HG02870 (cell line): ENCODE measurements at regions not wholly inside any gene's neighbourhood (a gene's known extent, or its start where the extent isn't known, plus 50 kb on each side); places are given as distances from the start of the nearest gene placed in this dataset.

Experiments
- ATAC-seq: cut with Tn5 transposase; IDR thresholded peaks from one replicate; pipeline ENCODE4 v1.9.1; 2021; ENCODE audit warnings: mild to moderate bottlenecking, moderate library complexity; ENCODE audit not compliant: unreplicated experiment

DNA sequence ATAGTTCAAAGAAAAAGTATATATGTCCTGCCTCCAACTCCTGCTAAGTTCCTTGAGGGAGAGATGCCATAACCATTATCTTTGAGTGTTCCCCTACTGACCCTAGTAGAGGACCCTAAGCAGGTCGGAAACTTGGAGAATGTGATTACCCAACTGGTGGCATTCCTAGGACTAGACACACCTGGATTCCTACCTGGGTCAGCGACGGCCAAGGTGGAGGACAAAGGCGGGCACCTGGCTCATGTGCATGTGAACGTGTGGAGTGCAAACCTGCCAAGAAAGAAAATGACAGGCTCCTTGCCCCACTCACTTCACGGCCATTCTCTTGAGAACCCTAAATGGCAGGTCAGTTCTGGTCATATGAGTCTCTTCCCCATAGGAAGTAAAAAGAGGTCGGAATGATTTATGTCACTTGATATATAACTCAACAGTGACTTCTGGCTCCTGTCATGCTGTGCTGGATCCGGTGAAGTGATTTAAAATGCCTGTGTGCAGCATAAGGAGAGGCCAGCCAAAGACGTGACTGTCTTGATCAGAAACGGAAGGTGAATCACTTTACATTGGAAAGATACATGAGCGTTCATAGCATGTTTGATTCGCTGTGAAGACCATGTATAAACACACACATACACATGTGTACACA is 371.6 kb downstream of the EIPR1 start:
- ATAC-seq, result no peak

DNA sequence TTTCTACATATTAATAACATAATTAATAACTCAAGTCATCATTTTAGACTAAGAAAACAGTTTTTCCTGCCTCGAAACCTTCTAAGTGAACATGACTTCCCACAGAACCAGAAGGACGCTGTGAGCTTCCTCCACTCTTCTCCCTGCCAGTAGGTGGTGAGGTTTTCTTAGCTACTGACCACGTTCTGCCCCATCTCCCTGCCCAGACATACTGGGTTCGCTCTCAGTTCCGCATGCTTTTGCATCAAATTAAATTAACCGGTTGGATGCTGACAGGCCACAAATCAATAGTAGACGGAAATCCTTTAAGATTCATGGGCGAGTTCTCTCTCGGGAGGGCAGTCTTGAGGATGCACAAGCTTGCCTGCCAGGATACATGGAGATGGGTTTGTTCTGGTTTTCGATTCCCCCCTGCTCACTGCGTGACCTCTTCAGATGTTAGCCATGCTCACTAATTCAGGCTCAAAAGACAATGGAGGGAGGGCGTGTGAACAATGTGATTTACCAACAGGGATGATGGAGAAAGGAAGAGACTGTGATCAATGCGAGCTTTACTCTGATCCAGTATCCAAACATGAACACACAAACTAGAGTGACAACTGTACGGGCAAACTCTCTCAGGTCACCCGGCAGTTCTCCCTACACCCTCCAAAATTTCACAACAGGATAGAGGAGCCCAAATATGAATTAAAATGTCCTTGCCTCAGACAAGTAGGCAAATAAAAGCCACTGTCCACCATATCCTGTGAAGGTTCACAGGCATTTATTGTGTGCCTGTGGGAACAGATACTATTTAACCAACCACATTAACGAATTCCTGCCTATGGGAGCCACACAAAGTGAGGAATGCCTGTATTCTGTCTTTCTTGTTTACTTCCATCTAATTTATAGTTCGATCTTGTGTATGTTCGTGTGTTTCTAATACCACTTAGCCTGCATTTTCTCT is 375.7 kb downstream of the EIPR1 start:
- ATAC-seq, result no peak

DNA sequence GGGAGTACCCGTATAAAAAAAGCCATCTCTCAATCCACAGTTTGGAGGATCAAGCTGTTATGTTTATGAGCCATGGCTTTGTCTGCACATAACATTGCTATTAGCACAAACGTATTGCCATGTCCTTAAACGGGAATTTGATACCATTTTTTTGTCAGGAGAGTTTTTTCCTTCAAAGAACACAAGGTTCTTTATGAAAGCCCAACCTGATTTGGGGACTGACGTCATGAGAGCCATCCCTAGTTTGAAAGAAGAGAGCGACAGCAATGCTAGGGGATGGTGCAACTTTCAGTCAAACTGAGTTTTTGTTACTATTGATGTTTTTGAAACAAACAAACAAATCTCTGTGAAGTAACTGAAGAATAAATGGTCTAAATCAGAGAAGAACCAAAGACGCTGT is 376.6 kb downstream of the EIPR1 start:
- no peak for ATAC-seq

DNA sequence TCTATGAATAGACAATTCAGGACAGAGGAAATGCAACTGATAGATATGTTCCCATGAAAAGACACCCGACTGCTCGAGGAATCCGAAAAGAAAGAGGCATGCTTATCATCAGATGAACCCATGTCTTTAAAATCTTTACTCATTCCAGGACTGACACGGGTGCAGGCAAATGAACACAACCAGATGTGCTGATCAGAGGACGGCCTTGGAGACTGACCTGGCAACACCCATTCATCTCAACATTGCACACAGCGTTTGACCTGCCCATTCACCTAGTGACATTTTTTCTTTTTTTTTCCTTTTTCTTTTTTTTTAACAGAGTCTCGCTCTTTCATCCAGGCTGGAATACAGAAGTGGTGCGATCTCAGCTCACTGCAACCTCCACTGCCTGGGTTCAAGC is 377.5 kb downstream of the EIPR1 start:
- ATAC-seq, result no peak

DNA sequence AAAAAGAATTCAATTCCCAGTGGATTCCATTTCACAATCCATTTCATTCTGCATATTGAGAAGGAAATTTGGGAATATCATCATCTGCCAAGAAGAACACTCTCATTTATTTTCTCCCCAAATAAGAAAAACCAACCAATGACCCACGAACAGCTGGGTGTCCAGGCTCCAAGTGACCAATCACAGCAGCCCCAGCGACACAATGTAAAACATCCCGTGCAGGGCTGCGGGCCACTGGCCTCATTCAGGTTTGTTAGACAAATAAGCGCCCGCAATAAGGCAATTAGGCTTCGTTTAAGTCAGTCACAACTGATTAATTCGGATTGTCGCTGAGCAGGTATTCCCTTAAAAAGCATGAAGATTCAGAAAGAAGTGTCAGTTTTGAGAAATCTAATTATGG is 378.6 kb downstream of the EIPR1 start:
- ATAC-seq, result no peak

DNA sequence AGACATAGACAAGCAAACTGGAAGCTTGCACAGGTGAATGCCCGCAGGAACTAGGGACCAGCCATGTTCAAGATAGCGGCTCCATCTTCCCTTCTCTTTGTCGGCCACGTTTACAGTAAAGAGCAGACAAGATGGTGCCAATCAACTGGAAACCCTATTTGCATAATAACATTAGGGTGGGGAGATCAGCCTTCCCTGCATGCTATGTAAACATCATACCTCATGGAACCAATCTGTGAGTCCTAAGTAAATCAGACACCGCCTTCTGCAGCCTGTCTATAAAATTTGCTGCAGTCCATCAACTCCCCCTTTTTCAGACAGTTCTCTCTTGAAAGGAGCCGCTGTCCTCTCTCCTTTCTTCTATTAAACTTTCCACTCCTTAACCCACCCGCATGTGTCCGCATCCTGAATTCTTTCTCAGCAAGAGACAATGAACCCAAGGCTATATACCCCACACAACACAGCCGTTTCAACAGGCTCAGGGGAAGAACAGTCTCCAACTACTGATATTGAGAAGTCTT is 384.4 kb downstream of the EIPR1 start:
- ATAC-seq, result no peak

DNA sequence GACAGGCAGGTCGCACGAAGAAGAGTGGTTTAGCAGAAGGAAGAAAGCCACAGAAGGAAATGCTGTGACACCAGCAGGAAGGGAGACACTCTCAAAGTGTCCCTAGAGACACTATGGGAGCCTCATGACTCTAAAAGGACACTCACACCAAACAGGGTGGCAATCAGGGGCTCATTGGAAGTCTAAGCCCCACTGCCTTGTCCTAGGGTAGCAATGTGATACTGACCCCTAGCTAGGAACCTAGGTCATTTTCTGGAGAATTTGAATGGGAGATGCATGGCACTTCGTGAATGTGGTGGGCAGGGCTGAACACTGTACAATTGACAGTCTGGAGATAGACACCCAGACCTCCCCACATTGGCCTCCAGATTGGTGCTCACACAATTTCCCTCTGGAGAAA is 385.0 kb downstream of the EIPR1 start:
- ATAC-seq, result no peak

DNA sequence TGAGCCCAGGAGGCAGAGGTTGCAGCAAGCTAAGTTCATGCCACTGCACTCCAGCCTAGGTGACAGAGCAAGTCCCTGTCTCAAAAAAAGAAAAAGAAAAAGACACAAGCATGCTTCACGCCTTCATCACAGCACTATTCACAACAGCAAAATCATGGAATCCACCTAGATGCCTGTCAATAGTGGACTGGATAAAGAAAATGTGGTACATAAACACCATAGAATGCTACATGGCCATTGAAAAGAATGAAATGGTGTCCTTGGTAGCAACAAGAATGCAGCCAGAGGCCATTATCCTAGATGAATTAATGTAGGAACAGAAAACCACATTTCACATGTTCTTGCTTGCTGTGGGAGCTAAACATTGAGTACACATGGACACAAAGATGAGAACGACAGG is 392.6 kb downstream of the EIPR1 start:
- no peak for ATAC-seq

DNA sequence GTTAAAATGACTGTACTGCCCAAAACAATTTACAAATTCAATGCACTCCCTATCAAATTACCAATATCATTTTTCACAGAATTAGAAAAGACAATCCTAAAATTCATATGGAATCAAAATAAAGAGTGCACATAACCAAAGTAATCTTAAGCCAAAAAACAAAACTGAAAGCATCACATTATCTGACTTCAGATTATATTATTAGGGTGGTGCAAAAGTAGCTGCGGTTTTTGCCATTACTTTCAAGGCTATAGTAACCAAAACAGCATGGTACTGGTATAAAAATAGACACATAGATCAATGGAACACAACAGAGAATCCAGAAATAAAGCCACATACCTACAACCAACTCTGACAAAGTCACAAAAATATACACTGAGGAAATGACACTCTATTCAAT is 396.6 kb downstream of the EIPR1 start:
- ATAC-seq, result no peak

DNA sequence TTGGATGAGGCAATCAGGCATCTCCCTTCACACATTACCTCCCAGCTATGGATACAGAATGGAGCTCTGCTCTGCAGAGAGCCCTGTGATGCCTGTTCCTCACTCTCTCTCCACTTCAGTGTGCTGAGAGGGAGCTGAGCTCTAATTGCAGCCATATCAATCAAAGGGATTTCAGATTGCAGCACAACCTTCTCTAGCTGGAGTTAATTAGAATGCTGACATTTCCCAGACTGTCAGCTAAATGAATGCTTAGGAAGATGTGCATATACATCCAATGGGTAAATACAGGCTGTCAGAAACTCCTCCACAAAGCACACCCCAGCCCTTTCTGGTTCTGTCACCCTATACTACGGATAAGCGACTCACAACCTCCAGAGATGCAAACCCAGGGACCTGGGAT is 402.6 kb downstream of the EIPR1 start:
- ATAC-seq, result no peak

DNA sequence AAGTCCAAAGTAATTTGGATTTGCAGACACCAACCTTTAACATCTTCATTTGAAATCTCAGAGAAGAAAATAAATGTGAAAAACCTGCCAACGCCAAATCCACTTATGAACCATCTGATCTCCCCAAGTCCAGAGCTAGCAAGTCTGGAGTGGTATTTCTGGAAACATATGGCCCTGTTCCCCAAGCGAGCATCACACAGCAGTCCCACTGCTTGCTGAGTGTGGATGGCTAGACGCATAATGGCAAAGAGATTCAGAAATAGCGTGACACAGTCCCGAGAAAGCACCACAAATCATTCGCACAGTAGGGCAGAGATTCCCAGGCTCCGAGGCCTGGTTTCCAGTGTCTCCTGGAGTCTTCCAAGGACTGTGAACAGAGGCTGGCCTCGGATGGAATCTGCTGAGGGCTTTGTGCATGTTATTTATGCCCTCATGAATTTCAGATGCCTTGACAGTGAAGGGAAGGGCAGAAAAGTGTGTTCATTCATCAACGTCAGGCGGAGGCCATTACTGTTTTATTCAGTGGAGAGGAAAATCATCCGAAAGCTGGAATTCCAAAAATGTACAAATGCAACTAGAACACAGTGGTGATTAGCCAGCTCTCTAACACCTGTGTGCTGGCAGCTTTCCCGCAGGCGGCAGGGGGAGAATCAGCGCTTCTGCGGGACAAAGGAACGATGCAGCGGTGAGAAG is 417.0 kb downstream of the EIPR1 start:
- no peak for ATAC-seq

DNA sequence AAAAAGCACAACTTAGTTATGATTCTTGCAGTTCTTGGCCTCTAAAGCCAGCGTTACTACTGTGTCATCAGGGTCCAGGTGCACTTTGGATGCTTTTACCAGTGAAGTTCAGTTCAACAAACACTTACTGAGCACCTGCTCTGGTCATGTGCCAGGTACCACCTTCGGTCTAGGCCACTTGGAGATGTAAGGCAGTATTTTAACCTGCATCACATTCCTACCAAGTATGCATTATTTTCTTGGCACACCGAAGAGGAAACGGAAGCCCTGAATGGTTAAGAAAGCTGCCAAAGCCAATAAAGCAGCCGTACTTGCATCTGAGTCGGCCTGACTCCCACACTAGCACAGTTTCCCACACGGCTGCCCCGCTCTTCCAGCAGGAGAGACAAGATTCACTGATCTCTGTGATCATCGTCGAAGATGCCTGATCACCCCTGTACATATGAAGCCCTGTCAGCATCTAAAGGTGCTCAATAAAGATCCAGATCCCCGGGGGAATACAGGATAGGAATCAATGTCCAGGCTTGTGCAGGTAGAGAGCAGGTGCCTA is 427.1 kb downstream of the EIPR1 start:
- no peak for ATAC-seq

DNA sequence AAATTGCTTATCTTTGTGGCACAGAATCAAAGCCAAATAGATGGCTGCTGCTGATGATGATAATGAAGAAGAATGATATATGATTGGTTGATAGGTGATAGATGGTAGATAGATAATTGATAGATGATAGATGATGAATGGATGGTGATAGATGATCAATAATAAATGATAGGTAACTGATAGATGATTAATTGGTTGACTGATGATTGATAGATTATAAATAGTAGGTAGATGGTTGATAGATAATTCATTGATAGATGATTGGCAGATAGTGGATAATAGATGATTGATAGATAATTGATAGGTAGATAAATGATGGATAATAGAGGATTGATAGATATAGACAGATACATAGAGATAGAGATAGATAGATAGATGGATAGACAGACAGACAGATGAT is 430.2 kb downstream of the EIPR1 start:
- no peak for ATAC-seq

DNA sequence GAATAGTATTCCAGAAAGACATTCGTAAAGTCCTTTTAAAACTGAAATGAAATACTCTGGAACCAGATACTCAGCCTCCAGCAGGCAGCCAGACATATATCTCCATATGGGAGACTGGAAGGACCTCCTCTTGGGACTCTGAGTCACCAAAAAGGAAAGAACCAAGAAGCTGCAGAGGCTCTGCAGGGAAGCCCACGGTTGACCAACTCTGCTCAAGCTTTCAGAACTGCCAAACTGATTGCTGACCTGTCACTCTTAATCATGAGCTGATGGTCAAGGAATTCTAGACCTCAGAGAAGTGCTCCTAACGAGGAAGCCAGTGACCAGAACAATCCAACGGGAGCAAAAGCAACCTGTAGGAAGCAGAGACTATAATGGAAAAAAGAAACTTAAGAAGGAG is 434.7 kb downstream of the EIPR1 start:
- no peak for ATAC-seq

DNA sequence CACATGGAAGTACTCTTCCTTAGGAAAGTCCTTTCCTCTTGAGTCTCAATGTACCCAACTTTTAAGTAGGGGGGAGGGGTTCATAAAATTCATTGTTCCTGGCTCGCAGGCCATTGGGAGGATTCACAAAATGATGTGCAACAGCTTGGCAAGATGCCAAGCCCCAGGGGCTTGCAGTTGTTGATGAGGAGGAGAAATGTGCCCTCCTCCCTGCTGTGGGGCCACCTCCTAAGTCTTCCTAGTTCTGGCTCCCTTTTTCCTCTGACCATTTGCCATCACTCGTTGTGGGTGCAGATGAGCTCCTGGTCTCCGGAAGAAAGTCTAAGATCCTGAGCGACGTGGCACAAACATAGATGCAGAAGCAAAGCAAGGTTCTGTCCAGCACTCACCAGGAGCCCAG is 435.4 kb downstream of the EIPR1 start:
- ATAC-seq, result no peak

DNA sequence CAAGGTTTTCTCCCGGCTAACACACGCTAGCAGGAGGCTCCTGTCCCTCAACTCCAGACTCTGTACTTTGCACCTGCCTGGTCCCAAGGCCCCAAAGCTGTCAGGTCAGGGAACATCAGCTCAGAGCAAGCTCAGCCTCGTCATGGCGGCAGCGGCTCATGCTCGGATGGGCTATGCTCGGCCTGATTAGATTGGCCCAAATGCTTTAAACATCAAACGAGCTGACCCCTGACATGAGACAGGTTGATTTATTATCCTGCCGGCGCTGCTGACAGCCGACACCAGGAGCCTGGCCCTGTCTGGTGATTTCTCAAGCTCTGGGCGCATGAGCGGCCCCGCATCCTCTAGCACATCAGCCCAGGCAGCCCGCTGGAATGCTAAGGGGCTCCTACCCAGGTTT is 436.4 kb downstream of the EIPR1 start:
- ATAC-seq, result no peak

DNA sequence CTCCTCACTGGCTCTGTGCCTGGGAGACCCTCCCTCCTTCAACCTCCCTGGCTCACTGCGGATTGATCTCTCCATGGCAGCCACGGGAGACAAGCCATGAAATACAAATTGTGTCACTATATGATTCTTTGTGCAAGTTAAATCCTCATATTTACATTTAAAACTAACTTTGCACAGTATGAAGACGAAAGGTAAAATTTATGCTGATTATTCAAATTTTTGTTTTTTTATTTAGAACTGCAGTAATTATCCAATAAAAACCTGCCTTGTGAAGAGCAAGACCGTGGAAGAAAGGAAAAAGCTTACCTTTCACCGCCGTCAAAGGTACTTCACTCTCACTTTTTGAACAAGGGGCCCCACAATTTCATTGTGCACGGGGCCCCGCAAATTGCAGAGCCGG is 436.9 kb downstream of the EIPR1 start:
- no peak for ATAC-seq

DNA sequence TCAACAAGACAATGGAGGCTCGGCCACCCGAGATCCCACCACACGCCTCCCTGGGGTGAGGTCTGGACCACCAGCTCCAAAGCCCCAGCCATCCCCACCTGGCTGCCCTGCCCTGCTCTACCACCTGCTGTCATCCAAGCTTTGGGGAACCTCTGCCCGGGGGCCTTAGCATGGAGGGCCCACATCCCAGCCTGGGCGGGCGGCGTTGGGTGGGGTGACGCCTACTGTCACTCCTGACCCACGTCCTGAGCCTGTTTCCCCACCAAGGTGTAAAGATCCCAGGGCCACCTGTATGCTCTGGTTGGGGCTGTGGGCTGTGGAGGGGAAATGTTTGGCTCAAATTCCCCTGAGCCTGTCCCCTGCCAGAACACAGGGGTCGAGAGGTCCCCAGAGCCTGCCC is 437.6 kb downstream of the EIPR1 start:
- no peak for ATAC-seq

DNA sequence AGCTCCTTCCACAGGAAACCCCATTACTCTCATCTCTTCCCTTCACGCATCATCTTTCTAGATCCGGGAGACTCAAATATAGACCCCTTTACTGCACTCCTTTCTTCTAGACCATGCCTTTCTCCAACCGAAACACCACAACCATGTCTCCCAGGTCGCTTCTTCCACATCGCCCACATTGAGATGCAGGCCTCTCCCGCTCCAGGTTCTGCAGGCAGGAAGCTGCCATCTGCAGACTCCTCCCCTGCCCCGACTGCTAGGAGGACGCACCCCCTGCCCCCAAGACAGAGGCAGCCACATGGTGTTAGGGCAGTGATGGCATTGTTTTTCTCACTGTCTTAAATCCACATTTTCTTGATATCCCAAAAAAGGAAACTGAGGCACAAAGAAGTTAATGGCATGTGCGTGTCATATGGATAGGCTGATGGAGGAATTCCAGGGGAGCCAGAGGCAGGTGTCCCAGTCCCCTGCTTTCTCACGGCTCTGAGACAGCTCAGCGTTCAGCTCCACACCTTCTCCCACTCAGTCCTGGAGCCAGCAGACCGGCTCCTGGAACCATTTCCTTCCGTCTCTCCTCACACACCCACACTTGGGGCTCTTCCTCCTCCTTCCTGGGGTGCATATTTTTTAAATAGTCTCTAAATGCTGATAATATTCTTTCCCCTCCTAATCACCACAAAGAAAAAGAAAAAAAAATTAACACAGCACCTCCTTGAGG is 438.4 kb downstream of the EIPR1 start:
- no peak for ATAC-seq

DNA sequence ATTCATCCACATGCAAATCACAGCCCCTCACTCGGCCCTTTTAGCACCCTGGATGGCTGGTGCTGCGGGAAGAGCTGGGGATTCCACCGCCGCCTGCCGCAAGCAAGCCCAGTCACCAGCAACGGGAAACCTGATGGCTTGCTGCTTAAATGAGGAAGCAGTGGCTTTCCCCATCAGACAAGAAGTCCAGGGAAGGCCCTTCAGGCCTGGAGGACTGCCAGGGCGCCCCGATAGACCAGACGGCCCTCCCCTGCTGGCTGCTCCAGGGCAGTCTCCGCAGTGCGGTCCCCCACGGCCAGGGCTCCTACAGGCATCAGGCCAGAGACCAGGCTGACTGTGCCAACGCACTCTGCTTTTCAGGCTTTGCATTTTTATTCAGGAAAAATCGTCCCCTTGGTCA is 439.1 kb downstream of the EIPR1 start:
- ATAC-seq, result peak; percentile 56
